HL-60/S4 (cell line): ENCODE measurements at regions not wholly inside any gene's neighbourhood (a gene's known extent, or its start where the extent isn't known, plus 50 kb on each side); places are given as distances from the start of the nearest gene placed in this dataset.
"Not testable (repeated sequence)": the region's sequence is repeated elsewhere in the genome, so short reads cannot be mapped to it uniquely, and the experiment has no call there.

Experiments used
- in situ Hi-C: fragments of 300-500 bp; cut with MboI; formaldehyde crosslinking; loops from 2 replicates; pipeline ENCODE4 v1.14.3; 2022; ENCODE audit warnings: low sequenced_read_pairs

DNA sequence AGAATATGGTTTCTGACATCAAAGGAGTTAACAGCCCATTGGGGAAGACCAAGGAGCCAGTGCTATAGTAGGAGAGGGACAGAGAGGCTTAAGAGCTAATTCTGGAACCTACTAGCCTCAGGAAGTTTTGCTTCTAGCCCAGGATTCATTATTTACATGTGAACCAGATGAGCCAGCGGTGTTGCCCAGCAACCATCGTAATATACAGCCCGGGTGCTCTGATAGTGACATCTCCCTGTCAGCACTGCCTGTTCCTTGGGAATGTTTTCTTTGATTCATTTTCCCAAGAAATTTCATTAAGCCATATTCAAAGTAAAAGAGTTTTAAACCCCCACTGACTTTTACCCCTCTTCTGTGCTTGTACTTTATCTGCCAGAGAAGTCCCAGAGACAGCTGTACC is 217.4 kb upstream of the ADAMTSL1 start:
- in situ Hi-C loops: no loop called here

DNA sequence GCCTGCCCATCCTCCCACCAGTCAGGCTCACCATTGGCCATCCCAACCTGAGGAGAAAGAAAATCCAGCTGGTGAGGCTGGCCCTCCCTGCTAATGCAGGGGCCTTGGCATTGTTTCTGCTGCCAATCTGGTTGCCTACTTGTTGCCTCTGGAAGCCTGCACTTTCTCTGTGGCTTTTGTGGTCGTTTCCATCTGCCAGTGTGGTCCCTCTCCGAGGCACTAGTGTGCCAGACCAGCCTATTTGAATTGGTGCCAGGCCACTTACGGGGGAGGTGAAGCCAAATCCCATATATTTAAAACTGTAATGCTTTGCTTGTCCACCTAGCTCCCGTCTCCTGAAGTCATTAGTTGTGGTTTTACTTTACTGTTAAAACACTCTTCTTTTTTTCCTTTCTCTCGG is 213.4 kb upstream of the ADAMTSL1 start:
- in situ Hi-C loops: no loop called here

GRCh38 chr9:18261181-18261580 is 212.8 kb upstream of the ADAMTSL1 start:
- in situ Hi-C loops: no loop called here

- in situ Hi-C loops: no loop called here
Observed at GRCh38 chr9:18263377-18263776, 210.6 kb upstream of the ADAMTSL1 start.

GRCh38 chr9:18268381-18268780 is 205.6 kb upstream of the ADAMTSL1 start:
- in situ Hi-C loops: no loop called here

DNA sequence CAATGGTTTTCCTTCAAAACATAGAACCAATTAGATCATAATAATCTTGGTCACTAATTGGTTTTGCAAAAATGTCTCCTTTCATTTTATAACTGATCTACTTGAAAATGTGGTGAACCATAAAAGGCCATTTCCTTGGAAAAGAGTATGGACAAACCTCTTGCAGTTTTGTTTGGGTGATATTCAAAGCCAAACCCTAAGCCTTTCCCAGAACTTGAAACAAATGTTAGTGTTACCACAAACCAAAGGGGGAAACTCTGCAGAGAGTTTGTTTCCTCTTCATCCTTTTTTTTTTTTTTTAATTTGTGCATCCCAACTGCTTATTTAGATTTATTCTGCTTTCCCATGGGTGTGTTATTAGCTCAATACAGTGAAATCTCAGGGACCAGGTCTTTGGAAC is 204.4 kb upstream of the ADAMTSL1 start:
- in situ Hi-C loops: no loop called here

DNA sequence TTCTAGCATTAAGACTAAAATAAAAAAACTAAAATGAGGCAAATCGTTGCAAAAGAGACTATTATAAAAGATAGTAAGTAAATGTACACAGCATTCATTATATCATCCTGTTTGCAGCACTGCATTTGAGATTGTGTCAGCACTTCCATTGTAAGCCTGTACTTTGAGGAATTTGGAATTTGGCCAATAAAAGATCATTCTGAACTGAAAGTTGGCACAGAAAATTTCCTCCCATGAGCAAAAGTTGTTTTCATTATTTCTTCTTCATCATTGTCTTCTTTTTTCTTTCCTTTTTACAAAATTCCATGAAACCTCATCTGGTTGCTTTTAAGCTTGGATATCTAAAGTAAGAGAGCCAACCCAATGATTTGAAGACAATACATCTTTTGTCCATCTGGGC is 199.3 kb upstream of the ADAMTSL1 start:
- in situ Hi-C loops: no loop called here

- in situ Hi-C loops: no loop called here
Observed at GRCh38 chr9:18275313-18275990, 198.5 kb upstream of the ADAMTSL1 start.

DNA sequence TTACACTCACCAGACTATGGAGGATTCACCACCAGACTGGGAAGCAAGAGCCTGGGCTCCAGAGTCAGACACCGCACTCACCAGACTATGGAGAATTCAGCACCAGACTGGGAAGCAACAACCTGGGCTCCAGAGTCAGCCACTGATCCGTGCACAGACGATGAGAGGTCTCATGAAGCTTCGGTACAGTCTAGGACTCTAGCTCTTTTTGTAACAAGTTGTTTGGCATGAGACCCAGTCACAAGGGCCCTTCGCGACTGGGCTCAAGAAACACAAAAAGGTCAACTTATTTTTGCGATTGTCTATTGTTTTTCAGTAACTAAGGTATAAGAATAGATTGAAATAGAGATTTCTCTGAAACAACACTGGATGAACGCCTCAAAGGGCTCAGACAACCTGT is 192.7 kb upstream of the ADAMTSL1 start:
- in situ Hi-C loops: no loop called here

DNA sequence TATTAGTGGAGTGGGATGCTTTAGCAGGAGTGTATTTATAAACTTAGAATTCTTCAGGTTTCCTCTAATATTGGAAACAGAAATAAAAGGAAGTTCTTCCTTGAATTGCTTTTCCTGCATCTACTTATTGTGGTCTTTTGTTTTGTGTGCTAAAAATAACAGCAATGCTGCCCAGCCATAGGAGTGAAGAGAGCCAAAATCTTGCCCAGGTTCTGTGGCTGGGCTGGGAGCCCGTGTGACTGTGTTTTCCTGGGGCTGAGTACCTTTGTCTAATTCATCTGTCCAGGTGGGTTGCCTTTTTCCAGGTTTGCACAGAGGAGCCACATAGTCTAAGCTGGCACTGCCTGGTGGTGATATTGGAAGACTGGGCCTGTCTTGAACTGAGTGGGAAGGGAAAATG is 179.7 kb upstream of the ADAMTSL1 start:
- in situ Hi-C loops: no loop called here

DNA sequence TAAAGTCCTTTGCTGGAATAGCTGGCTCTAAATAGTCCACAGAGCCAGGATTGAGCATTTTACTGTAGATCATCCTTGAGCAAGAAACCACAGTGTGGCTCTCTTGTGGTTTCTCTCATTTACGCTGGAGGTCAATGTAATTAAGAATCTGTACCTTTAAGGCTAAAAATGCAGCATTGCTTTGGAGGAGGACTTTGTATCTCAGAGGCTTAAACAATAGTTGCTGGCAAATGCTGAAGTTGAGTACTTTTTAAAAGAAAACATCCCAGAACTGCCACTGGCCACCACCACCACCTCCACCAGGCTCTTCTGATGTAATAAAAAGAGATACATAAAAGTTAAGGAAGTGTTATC is 177.3 kb upstream of the ADAMTSL1 start:
- in situ Hi-C loops: no loop called here

GRCh38 chr9:18297056-18297841 is 176.7 kb upstream of the ADAMTSL1 start:
- in situ Hi-C loops: no loop called here

DNA sequence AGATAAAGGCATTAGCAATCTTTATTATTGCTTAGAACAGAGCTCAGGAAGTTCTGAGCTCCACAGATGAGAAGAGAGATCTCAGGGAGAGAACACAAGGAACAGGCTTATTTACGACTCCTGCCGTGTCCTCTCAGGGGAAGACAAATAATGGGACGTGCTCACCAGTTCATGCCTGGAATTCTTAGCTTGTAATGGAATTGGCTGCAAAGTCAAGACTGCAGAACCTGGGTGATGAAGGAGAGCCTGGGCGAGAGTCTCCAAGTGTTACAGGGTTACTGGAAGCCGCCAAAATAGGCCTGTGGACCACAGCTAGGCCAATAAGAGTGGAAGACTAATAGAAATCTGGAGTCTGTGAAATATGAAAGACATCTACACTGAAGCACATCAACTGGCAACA is 174.5 kb upstream of the ADAMTSL1 start:
- in situ Hi-C loops: no loop called here

- in situ Hi-C loops: not testable (repeated sequence)
Observed at GRCh38 chr9:18305167-18305806, 168.7 kb upstream of the ADAMTSL1 start.

DNA sequence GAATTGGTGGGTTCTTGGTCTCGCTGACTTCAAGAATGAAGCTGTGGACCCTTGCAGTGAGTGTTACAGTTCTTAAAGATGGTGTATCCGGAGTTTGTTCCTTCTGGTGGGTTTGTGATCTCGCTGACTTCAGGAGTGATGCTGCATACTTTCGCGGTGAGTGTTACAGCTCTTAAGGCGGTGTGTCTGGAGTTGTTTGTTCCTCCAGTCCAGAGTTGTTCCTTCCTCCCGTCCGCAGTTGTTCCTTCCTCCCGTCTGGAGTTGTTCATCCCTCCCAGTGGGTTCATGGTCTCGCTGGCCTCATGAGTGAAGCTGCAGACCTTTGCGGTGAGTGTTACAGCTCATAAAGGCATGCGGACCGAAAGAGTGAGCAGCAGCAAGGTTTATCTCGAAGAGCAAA is 159.6 kb upstream of the ADAMTSL1 start:
- in situ Hi-C loops: no loop called here

- in situ Hi-C loops: no loop called here
Observed at GRCh38 chr9:18317896-18318295, 156.1 kb upstream of the ADAMTSL1 start.

DNA sequence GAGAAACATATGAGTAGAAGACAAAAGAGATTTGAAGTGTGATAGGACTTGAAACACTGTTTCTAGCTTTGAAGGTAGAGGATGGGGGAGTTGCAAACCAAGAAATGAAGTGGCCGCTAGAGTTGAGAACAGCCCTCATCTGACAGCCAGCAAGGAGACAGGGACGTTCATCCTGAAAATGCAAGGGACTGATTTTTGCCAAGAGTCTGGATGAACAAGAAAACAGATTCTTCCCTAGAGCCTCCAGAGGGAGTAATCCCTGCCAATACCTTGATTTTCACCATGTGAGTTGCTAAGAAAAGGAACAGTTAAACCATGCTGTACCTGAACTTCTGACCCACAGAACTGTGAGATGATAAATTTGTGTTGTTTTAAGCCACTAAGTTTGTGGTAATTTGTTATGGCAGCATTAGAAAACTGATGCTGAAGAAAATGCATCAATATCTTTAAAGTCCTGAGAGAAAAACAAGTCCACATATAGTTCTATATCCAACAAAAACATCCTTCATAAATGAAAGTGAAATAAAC is 154.0 kb upstream of the ADAMTSL1 start:
- in situ Hi-C loops: no loop called here

- in situ Hi-C loops: no loop called here
Observed at GRCh38 chr9:18324928-18325745, 148.8 kb upstream of the ADAMTSL1 start.

- in situ Hi-C loops: not testable (repeated sequence)
Observed at GRCh38 chr9:18325746-18326011, 148.3 kb upstream of the ADAMTSL1 start.

GRCh38 chr9:18327121-18327520 is 146.8 kb upstream of the ADAMTSL1 start:
- in situ Hi-C loops: no loop called here
